HCT116 (cell line): ENCODE measurements at regions not wholly inside any gene's neighbourhood (a gene's known extent, or its start where the extent isn't known, plus 50 kb on each side); places are given as distances from the start of the nearest gene placed in this dataset.

Experiments
- ATAC-seq: fragments of 200-7000 bp; cut with Tn5 transposase; 2 replicates; pipeline ENCODE4 v1.9.1; 2020; ENCODE audit warnings: mild to moderate bottlenecking, moderate library complexity
- BruUV-seq: library from RNA; stranded (reverse); fragments of 400-500 nt; replicated peaks from 2 replicates; lab custom pipeline; 2021; lab: Mats Ljungman, UMichigan
- CTCF ChIA-PET: fragments of 300-600 bp; sonication (Branson Sonifier 250); formaldehyde crosslinking; loops from one replicate; lab custom pipeline; 2021; ENCODE audit warnings: antibody characterized with exemption; lab: Charles Lee
- POLR2A ChIA-PET: fragments of 300-600, 350-600 bp; sonication (Branson Sonifier 250); formaldehyde crosslinking; loops from one replicate; lab custom pipeline; 2021; ENCODE audit warnings: antibody characterized with exemption; lab: Charles Lee
- RAD21 ChIA-PET, 2 experiments: fragments of 300-600 bp; sonication (Branson Sonifier 250); formaldehyde crosslinking; loops; one replicate each; lab custom pipeline; 2023; ENCODE audit warnings: low total read pairs in 2 of 2; ENCODE audit not compliant: uncharacterized antibody in 2 of 2, unreplicated experiment in 2 of 2, low non-redundant PET in 1 of 2; lab: Charles Lee
- DNase-seq: peaks from one replicate; pipeline ENCODE4 v3.0.0-alpha.2; 2010; ENCODE audit warnings: low read depth, low spot score
- H2AFZ ChIP-seq: fragments of 200-600 bp; shearing (Covaris generic), sonication (generic); 2 replicates; pipeline ENCODE4 v1.6.1; 2017; ENCODE audit warnings: low read depth, mixed run types, mixed read lengths, antibody characterized with exemption, low read length; ENCODE audit not compliant: poor library complexity, severe bottlenecking
- H3K27ac ChIP-seq: 2 replicates; pipeline ENCODE4 v1.5.1; 2012; ENCODE audit warnings: low read depth, low read length
- H3K27me3 ChIP-seq: fragments of 200-600 bp; sonication (generic); 2 replicates; pipeline ENCODE4 v1.6.1; 2016; ENCODE audit warnings: mixed run types, low read length, mixed read lengths; ENCODE audit not compliant: insufficient read depth
- H3K36me3 ChIP-seq, 2 experiments: fragments of 200-500 bp in 1 of 2; fragments of 200-600 bp in 1 of 2; sonication (Bioruptor generic) in 1 of 2; sonication (generic) in 1 of 2; 2 replicates each; pipeline versions ENCODE4 v1.5.1 to v1.6.1; 2014 to 2016; ENCODE audit warnings: low read length in 2 of 2, inconsistent platforms in 1 of 2, mixed read lengths in 1 of 2, mixed run types in 1 of 2; ENCODE audit not compliant: insufficient read depth in 2 of 2, control insufficient read depth in 1 of 2
- H3K4me1 ChIP-seq, 2 experiments: fragments of 200-600 bp in 1 of 2; sonication (generic) in 1 of 2; 2 replicates each; pipeline versions ENCODE4 v1.5.1 to v1.6.1; 2012 to 2017; ENCODE audit warnings: low read length in 2 of 2, inconsistent platforms in 1 of 2, mild to moderate bottlenecking in 1 of 2, mixed read lengths in 1 of 2, mixed run types in 1 of 2, moderate library complexity in 1 of 2; ENCODE audit not compliant: insufficient read depth in 2 of 2, control insufficient read depth in 1 of 2
- H3K4me2 ChIP-seq: fragments of 200-600 bp; sonication (generic); 2 replicates; pipeline ENCODE4 v1.6.1; 2017; ENCODE audit warnings: mixed run types, low read length, mixed read lengths
- H3K4me3 ChIP-seq, 2 experiments: fragments of 200-600 bp in 1 of 2; sonication (generic) in 1 of 2; replicated peaks in 1 of 2; 2 replicates each; pipeline ENCODE4 v1.5.1; 2011 to 2016; ENCODE audit warnings: low read length in 2 of 2, control low read depth in 1 of 2, low read depth in 1 of 2, mild to moderate bottlenecking in 1 of 2, mixed read lengths in 1 of 2, mixed run types in 1 of 2
- H3K79me2 ChIP-seq: fragments of 200-600 bp; sonication (generic); 2 replicates; pipeline ENCODE4 v1.6.1; 2017; ENCODE audit warnings: mild to moderate bottlenecking, mixed run types, low read length, moderate library complexity, mixed read lengths; ENCODE audit not compliant: insufficient read depth
- H3K9ac ChIP-seq: fragments of 200-600 bp; sonication (generic); 2 replicates; pipeline ENCODE4 v1.6.1; 2016; ENCODE audit warnings: low read length, mixed read lengths
- H3K9me2 ChIP-seq: fragments of 200-600 bp; sonication (generic), shearing (Covaris generic); 2 replicates; pipeline ENCODE4 v1.6.1; 2017; ENCODE audit warnings: mixed run types, mild to moderate bottlenecking, moderate library complexity; ENCODE audit not compliant: insufficient read depth
- H3K9me3 ChIP-seq, 2 experiments: fragments of 200-500 bp in 1 of 2; fragments of 200-600 bp in 1 of 2; sonication (Bioruptor generic) in 1 of 2; sonication (generic) in 1 of 2; 2 replicates each; pipeline ENCODE4 v1.6.1; 2014 to 2017; ENCODE audit warnings: low read length in 2 of 2, mixed read lengths in 2 of 2, inconsistent platforms in 1 of 2, low read depth in 1 of 2, mild to moderate bottlenecking in 1 of 2, mixed run types in 1 of 2, moderate library complexity in 1 of 2; ENCODE audit not compliant: control insufficient read depth in 1 of 2, insufficient read depth in 1 of 2
- H4K20me1 ChIP-seq: fragments of 200-600 bp; sonication (generic), shearing (Covaris generic); 2 replicates; pipeline ENCODE4 v1.6.1; 2017; ENCODE audit warnings: mixed run types, mild to moderate bottlenecking, moderate library complexity; ENCODE audit not compliant: insufficient read depth
- CBX3 ChIP-seq: IDR thresholded peaks from 2 replicates; pipeline ENCODE4 v1.6.1; 2012; ENCODE audit warnings: low read depth
- CEBPB ChIP-seq: IDR thresholded peaks from 2 replicates; pipeline ENCODE4 v1.6.1; 2012; ENCODE audit warnings: low read depth
- EGR1 ChIP-seq: IDR thresholded peaks from 2 replicates; pipeline ENCODE4 v1.6.1; 2012; ENCODE audit warnings: low read depth
- ELF1 ChIP-seq: IDR thresholded peaks from 2 replicates; pipeline ENCODE4 v1.6.1; 2012; ENCODE audit warnings: low read depth, borderline replicate concordance
- EZH2 ChIP-seq: fragments of 200-600 bp; sonication (generic); IDR thresholded peaks from 2 replicates; pipeline ENCODE4 v1.6.1; 2017; ENCODE audit warnings: antibody characterized with exemption, mixed run types
- FOSL1 ChIP-seq: IDR thresholded peaks from 2 replicates; pipeline ENCODE4 v1.6.1; 2012; ENCODE audit warnings: low read depth
- JUND ChIP-seq: IDR thresholded peaks from 2 replicates; pipeline ENCODE4 v1.6.1; 2012
- POLR2A ChIP-seq: IDR thresholded peaks from 2 replicates; pipeline ENCODE4 v1.7.0; 2011; ENCODE audit warnings: borderline replicate concordance; ENCODE audit not compliant: insufficient read depth, insufficient read length; ENCODE audit errors: extremely low read depth
- RAD21 ChIP-seq: IDR thresholded peaks from 2 replicates; pipeline ENCODE4 v1.6.1; 2012; ENCODE audit warnings: low read depth, mild to moderate bottlenecking
- SP1 ChIP-seq: IDR thresholded peaks from 2 replicates; pipeline ENCODE4 v1.6.1; 2012; ENCODE audit warnings: low read depth
- SRF ChIP-seq: IDR thresholded peaks from 2 replicates; pipeline ENCODE4 v1.6.1; 2012; ENCODE audit warnings: low read depth
- TCF7L2 ChIP-seq: IDR thresholded peaks from 2 replicates; pipeline ENCODE4 v1.7.0; 2011; ENCODE audit warnings: borderline replicate concordance, inconsistent platforms; ENCODE audit not compliant: insufficient read depth, insufficient read length; ENCODE audit errors: extremely low read depth
- intact Hi-C: fragments of 100-400 bp; cut with micrococcal nuclease; formaldehyde crosslinking; loops from 2 replicates; pipeline ENCODE4 v1.10.0; 2022
- TF ChIP-seq, protein P1 (sequence below): IDR thresholded peaks from 2 replicates; pipeline ENCODE4 v1.6.1; 2011; ENCODE audit warnings: mild to moderate bottlenecking, low read length, moderate library complexity; ENCODE audit not compliant: insufficient replicate concordance; ENCODE audit errors: extremely low read depth
- TF ChIP-seq, protein P2 (sequence below), 3 experiments: fragments of 200-600 bp in 1 of 3; sonication (generic) in 1 of 3; IDR thresholded peaks in 2 of 3; conservative IDR thresholded peaks in 1 of 3; 2 replicates each; pipeline ENCODE4 v1.5.1; 2012 to 2017; ENCODE audit warnings: low read depth in 2 of 3, low read length in 2 of 3, antibody characterized with exemption in 1 of 3, borderline replicate concordance in 1 of 3, control low read depth in 1 of 3, mild to moderate bottlenecking in 1 of 3, mixed read lengths in 1 of 3, mixed run types in 1 of 3, moderate library complexity in 1 of 3; ENCODE audit not compliant: insufficient read depth in 1 of 3

GRCh38 chr11:109983358-109983757, 109.8 kb upstream of the ZC3H12C start:
- no peak for ATAC-seq
- ChIA-PET POLR2A (no interaction called here), RAD21 (no interaction called here), CTCF (no interaction called here)
- no peaks in the 10 kb centered on the region for H3K9me2 ChIP-seq
- H2AFZ ChIP-seq = no peak overlapping the region
- H3K9me3 ChIP-seq = no peaks in the 10 kb centered on the region
- H3K36me3 ChIP-seq = no peaks in the 10 kb centered on the region
- no peaks in the 10 kb centered on the region for H3K27me3 ChIP-seq
- no peak overlapping the region for H3K27ac ChIP-seq
- peaks cover 0 to 5% of the 10 kb centered on the region in 2 experiments; a peak in 1 of 4 replicates for H3K4me1 ChIP-seq
- H3K4me2 ChIP-seq = no peak overlapping the region
- H4K20me1 ChIP-seq = no peaks in the 10 kb centered on the region
- no TSS peak for BruUV-seq
- no peak for DNase-seq
- H3K79me2 ChIP-seq = no peaks in the 10 kb centered on the region
- H3K9ac ChIP-seq = no peak overlapping the region
- intact Hi-C loops = no loop called here
- no peak for TF ChIP-seq EZH2
- TF ChIP-seq, protein P1, sequence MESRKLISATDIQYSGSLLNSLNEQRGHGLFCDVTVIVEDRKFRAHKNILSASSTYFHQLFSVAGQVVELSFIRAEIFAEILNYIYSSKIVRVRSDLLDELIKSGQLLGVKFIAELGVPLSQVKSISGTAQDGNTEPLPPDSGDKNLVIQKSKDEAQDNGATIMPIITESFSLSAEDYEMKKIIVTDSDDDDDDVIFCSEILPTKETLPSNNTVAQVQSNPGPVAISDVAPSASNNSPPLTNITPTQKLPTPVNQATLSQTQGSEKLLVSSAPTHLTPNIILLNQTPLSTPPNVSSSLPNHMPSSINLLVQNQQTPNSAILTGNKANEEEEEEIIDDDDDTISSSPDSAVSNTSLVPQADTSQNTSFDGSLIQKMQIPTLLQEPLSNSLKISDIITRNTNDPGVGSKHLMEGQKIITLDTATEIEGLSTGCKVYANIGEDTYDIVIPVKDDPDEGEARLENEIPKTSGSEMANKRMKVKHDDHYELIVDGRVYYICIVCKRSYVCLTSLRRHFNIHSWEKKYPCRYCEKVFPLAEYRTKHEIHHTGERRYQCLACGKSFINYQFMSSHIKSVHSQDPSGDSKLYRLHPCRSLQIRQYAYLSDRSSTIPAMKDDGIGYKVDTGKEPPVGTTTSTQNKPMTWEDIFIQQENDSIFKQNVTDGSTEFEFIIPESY = no peak
- no peak for TF ChIP-seq CBX3
- TF ChIP-seq EGR1 = no peak
- no peak for TF ChIP-seq CEBPB
- no peak for TF ChIP-seq JUND
- TF ChIP-seq, protein P2, sequence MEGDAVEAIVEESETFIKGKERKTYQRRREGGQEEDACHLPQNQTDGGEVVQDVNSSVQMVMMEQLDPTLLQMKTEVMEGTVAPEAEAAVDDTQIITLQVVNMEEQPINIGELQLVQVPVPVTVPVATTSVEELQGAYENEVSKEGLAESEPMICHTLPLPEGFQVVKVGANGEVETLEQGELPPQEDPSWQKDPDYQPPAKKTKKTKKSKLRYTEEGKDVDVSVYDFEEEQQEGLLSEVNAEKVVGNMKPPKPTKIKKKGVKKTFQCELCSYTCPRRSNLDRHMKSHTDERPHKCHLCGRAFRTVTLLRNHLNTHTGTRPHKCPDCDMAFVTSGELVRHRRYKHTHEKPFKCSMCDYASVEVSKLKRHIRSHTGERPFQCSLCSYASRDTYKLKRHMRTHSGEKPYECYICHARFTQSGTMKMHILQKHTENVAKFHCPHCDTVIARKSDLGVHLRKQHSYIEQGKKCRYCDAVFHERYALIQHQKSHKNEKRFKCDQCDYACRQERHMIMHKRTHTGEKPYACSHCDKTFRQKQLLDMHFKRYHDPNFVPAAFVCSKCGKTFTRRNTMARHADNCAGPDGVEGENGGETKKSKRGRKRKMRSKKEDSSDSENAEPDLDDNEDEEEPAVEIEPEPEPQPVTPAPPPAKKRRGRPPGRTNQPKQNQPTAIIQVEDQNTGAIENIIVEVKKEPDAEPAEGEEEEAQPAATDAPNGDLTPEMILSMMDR (IDR thresholded peaks at IDR 0.05 in 2 of 3, conservative IDR thresholded peaks at IDR 0.05 in 1 of 3; ENCODE audit: borderline replicate concordance in 1 of 3, insufficient read depth in 1 of 3, low read depth in 2 of 3, low read length in 2 of 3) = no peak
- TF ChIP-seq FOSL1 = no peak
- TF ChIP-seq POLR2A = no peak
- TF ChIP-seq RAD21 = no peak
- TF ChIP-seq SP1 = no peak
- TF ChIP-seq TCF7L2 = no peak
- no peak for TF ChIP-seq SRF
- no peak for TF ChIP-seq ELF1
- no peak overlapping the region for H3K4me3 ChIP-seq
